Progenitor cell of endocrine pancreas (in vitro differentiated cells): ENCODE measurements at regions not wholly inside any gene's neighbourhood (a gene's known extent, or its start where the extent isn't known, plus 50 kb on each side); places are given as distances from the start of the nearest gene placed in this dataset.

Experiments used
- DNase-seq: peaks from one replicate; pipeline ENCODE4 v3.0.0; 2021; ENCODE audit warnings: low spot score; ENCODE audit not compliant: unreplicated experiment
- H3K27ac Mint-ChIP-seq: 2 replicates; pipeline ENCODE4 v1.8.0; 2021; ENCODE audit warnings: mild to moderate bottlenecking, moderate library complexity, mixed read lengths
- H3K27me3 Mint-ChIP-seq: 2 replicates; pipeline ENCODE4 v1.8.0; 2021; ENCODE audit warnings: mixed read lengths
- H3K36me3 Mint-ChIP-seq: 2 replicates; pipeline ENCODE4 v1.8.0; 2022; ENCODE audit warnings: mixed read lengths; ENCODE audit not compliant: insufficient read depth
- H3K4me1 Mint-ChIP-seq: 2 replicates; pipeline ENCODE4 v1.8.0; 2021; ENCODE audit warnings: low read depth, mixed read lengths
- H3K4me3 Mint-ChIP-seq: 2 replicates; pipeline ENCODE4 v1.8.0; 2021; ENCODE audit warnings: low read depth, mild to moderate bottlenecking, moderate library complexity, mixed read lengths
- H3K9me3 Mint-ChIP-seq: 2 replicates; pipeline ENCODE4 v1.8.0; 2021; ENCODE audit warnings: low read depth, mixed read lengths
- CTCF ChIP-seq: fragments of 200-600 bp; sonication (generic); IDR thresholded peaks from one replicate; pipeline ENCODE4 v1.5.0; 2021; ENCODE audit warnings: antibody characterized with exemption, mild to moderate bottlenecking; ENCODE audit not compliant: unreplicated experiment

- H3K4me1 Mint-ChIP-seq = peaks cover 3% of the 10 kb centered on the region
- no peaks in the 10 kb centered on the region for H3K9me3 Mint-ChIP-seq
- H3K4me3 Mint-ChIP-seq = no peak overlapping the region
- no peak for TF ChIP-seq CTCF
- H3K36me3 Mint-ChIP-seq = no peaks in the 10 kb centered on the region
- H3K27me3 Mint-ChIP-seq = peaks cover 3% of the 10 kb centered on the region
- no peak for DNase-seq
- no peak overlapping the region for H3K27ac Mint-ChIP-seq
These were observed 543.0 kb upstream of the TBL1XR1 start for GRCh38 chr3:177740254-177740653.

- no peak for TF ChIP-seq CTCF
- peaks cover 8% of the 10 kb centered on the region for H3K4me1 Mint-ChIP-seq
- H3K27ac Mint-ChIP-seq = no peak overlapping the region
- no peak overlapping the region for H3K4me3 Mint-ChIP-seq
- peaks cover 3% of the 10 kb centered on the region for H3K27me3 Mint-ChIP-seq
- H3K9me3 Mint-ChIP-seq = no peaks in the 10 kb centered on the region
- no peaks in the 10 kb centered on the region for H3K36me3 Mint-ChIP-seq
- DNase-seq = no peak
These were observed 545.0 kb upstream of the TBL1XR1 start for GRCh38 chr3:177742273-177742672.

GRCh38 chr3:177743173-177743890 lies 546.0 kb upstream of the TBL1XR1 start:
- no peaks in the 10 kb centered on the region for H3K36me3 Mint-ChIP-seq
- no peak for TF ChIP-seq CTCF
- H3K27me3 Mint-ChIP-seq = peaks cover 3% of the 10 kb centered on the region
- H3K9me3 Mint-ChIP-seq = no peaks in the 10 kb centered on the region
- no peak overlapping the region for H3K27ac Mint-ChIP-seq
- DNase-seq = no peak
- H3K4me1 Mint-ChIP-seq = peaks cover 10% of the 10 kb centered on the region
- no peak overlapping the region for H3K4me3 Mint-ChIP-seq

- no peak for DNase-seq
- Mint-ChIP-seq H3K4me3 (no peak overlapping the region), H3K27ac (no peak overlapping the region)
These were observed 547.8 kb upstream of the TBL1XR1 start for GRCh38 chr3:177744873-177745606.

GRCh38 chr3:177745607-177746005 lies 548.3 kb upstream of the TBL1XR1 start:
- H3K36me3 Mint-ChIP-seq = no peaks in the 10 kb centered on the region
- TF ChIP-seq CTCF = no peak
- DNase-seq = no peak
- peaks cover 7% of the 10 kb centered on the region for H3K4me1 Mint-ChIP-seq
- H3K27me3 Mint-ChIP-seq = no peaks in the 10 kb centered on the region
- H3K4me3 Mint-ChIP-seq = no peak overlapping the region
- H3K9me3 Mint-ChIP-seq = no peaks in the 10 kb centered on the region
- no peak overlapping the region for H3K27ac Mint-ChIP-seq

More at GRCh38 chr3:177744873-177745606, 547.8 kb upstream of the TBL1XR1 start:
- Mint-ChIP-seq H3K4me1 (peaks cover 10% of the 10 kb centered on the region), H3K36me3 (no peaks in the 10 kb centered on the region), H3K9me3 (no peaks in the 10 kb centered on the region), H3K27me3 (peaks cover 2% of the 10 kb centered on the region)
- no peak for TF ChIP-seq CTCF
